ENCODE measurements at regions not wholly inside any gene's neighbourhood (a gene's known extent, or its start where the extent isn't known, plus 50 kb on each side); places are given as distances from the start of the nearest gene placed in this dataset.

GRCh38 chr6:50658561-50658960 is 54.8 kb upstream of the TFAP2D start:
- H3K9ac ChIP-seq, result no peak overlapping the region
- Mint-ChIP-seq H3K4me1 (no peaks in the 10 kb centered on the region), H3K27me3 (ENCODE audit: insufficient read depth, low read depth) (peaks cover 2% of the 10 kb centered on the region), H3K36me3 (no peaks in the 10 kb centered on the region), H3K4me3 (no peak overlapping the region), H3K27ac (no peak overlapping the region), H3K9me3 (no peaks in the 10 kb centered on the region)
- peaks cover 6% of the 10 kb centered on the region for H3K27me3 ChIP-seq
- no peak overlapping the region for H3K4me2 ChIP-seq
- no peak overlapping the region for H3K27ac ChIP-seq
- H3K4me1 ChIP-seq, result no peaks in the 10 kb centered on the region
- no peaks in the 10 kb centered on the region for H3K79me2 ChIP-seq (ENCODE audit: low read depth)
- H3K9me3 ChIP-seq (ENCODE audit: low read depth), result no peaks in the 10 kb centered on the region
- no peaks in the 10 kb centered on the region for H3F3A ChIP-seq (ENCODE audit: low read depth)
- no peaks in the 10 kb centered on the region for H3K36me3 ChIP-seq
- TF ChIP-seq EZH2 (IDR thresholded peaks at IDR 0.05) (no peak), CTCF (IDR thresholded peaks at IDR 0.05) (no peak), EZH2phosphoT487 (IDR thresholded peaks at IDR 0.05) (no peak)
- H3K4me3 ChIP-seq, result no peak overlapping the region
- DNase-seq (ENCODE audit: low spot score), result no peak
- no peak overlapping the region for H2AFZ ChIP-seq (replicated peaks)
- H4K20me1 ChIP-seq (ENCODE audit: low read depth), result no peaks in the 10 kb centered on the region

DNA sequence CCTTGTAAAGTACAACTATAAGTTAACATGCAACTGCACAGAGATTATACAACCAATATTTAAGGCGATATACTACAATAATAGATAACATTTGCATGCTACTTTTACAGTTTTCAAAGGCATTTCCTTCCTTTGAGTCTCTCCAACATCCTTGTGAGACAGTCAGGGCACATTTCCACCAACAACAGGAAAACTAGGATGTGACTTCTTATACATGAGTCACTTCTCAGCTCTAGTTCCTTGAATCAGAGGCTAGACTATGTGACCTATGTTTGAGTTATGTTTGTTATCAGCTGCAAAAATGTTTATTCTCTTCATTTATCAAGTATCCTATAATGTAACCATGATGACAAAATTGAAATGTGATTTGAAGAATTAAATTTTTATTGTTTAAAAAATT is 51.7 kb upstream of the TFAP2D start:
- H3K27ac ChIP-seq, result no peak overlapping the region
- Mint-ChIP-seq H3K9me3 (no peaks in the 10 kb centered on the region), H3K4me3 (no peak overlapping the region), H3K27ac (no peak overlapping the region), H3K4me1 (no peaks in the 10 kb centered on the region), H3K27me3 (ENCODE audit: insufficient read depth, low read depth) (no peaks in the 10 kb centered on the region), H3K36me3 (no peaks in the 10 kb centered on the region)
- H3K9ac ChIP-seq, result no peak overlapping the region
- no peak overlapping the region for H2AFZ ChIP-seq (replicated peaks)
- TF ChIP-seq EZH2 (IDR thresholded peaks at IDR 0.05) (no peak), EZH2phosphoT487 (IDR thresholded peaks at IDR 0.05) (no peak), CTCF (IDR thresholded peaks at IDR 0.05) (no peak)
- H3K9me3 ChIP-seq (ENCODE audit: low read depth), result no peaks in the 10 kb centered on the region
- DNase-seq (ENCODE audit: low spot score), result no peak
- H3K4me3 ChIP-seq, result no peak overlapping the region
- H3K27me3 ChIP-seq, result peaks cover 6% of the 10 kb centered on the region
- H4K20me1 ChIP-seq (ENCODE audit: low read depth), result no peaks in the 10 kb centered on the region
- H3F3A ChIP-seq (ENCODE audit: low read depth), result no peaks in the 10 kb centered on the region
- no peaks in the 10 kb centered on the region for H3K79me2 ChIP-seq (ENCODE audit: low read depth)
- no peaks in the 10 kb centered on the region for H3K36me3 ChIP-seq
- no peaks in the 10 kb centered on the region for H3K4me1 ChIP-seq
- H3K4me2 ChIP-seq, result no peak overlapping the region

All from neural progenitor cell (in vitro differentiated cells).